ENCODE measurements at regions not wholly inside any gene's neighbourhood (a gene's known extent, or its start where the extent isn't known, plus 50 kb on each side); places are given as distances from the start of the nearest gene placed in this dataset.

DNA sequence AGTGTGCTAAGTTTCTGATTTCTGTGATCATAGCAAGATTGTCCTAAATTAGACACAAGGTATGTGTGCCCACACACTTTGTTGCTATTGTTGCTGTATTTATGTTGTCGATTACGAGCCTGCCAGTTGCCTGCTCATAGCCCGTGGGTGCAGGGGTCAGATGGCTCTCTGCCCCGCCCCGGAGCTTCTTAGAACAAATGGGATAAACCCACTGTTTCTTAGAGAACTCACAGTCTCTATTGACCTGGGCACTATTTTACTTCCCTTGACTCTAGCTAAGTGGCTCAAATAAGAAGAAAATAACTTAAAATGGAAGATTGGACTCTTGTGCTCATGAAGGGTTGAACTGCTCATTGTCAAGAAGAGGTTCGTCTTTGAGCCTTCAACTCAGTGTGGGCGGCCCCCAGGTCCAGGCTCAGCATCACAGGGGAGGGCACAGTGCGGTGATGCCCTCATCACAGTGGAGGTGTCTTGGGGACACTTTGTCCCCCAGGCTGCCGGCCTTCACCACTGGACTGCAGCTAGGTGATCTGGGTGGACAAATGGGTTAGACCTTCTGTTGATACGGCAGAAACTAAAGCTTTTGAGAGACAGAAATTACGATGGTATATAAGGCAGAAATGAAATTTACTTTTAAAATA lies 155.5 kb downstream of the TENT4A start:
- WGBS, 2 experiments (ENCODE audit: extremely low coverage in 1 of 2, insufficient coverage in 1 of 2, insufficient read length in 1 of 2, insufficient replicate concordance in 2 of 2, low coverage in 1 of 2, low lambda C conversion rate in 2 of 2, missing lambda C conversion rate in 1 of 2), result 84% methylated on average over 11 of the region's 11 CpGs; no CpG with 5 or more reads in 1 of the 2 experiments
- TF ChIP-seq NANOG (IDR thresholded peaks at IDR 0.05; ENCODE audit: insufficient read depth, low read depth, low read length, poor library complexity, severe bottlenecking) (no peak), SIX5 (IDR thresholded peaks at IDR 0.05; ENCODE audit: low read depth, low read length) (no peak), KDM5A (IDR thresholded peaks at IDR 0.05; ENCODE audit: low read length) (no peak), EGR1 (IDR thresholded peaks at IDR 0.05; ENCODE audit: borderline replicate concordance, low read depth, low read length) (no peak), TBP (IDR thresholded peaks at IDR 0.05; ENCODE audit: low read depth, low read length) (no peak), SP4 (IDR thresholded peaks at IDR 0.05; ENCODE audit: low read length) (no peak), ZNF274 (IDR thresholded peaks at IDR 0.05; ENCODE audit: borderline replicate concordance, extremely low read depth, low read length) (no peak), HDAC2 (IDR thresholded peaks at IDR 0.05; ENCODE audit: borderline replicate concordance in 1 of 2, low read depth in 2 of 2, low read length in 2 of 2) (no peak), GTF2F1 (IDR thresholded peaks at IDR 0.05; ENCODE audit: borderline replicate concordance, low read depth, low read length) (no peak), KDM1A (IDR thresholded peaks at IDR 0.05; ENCODE audit: borderline replicate concordance, low read length) (no peak)
- POLR2A ChIA-PET (ENCODE audit: partially characterized antibody), result no interaction called here

More for the DNA sequence above, 155.5 kb downstream of the TENT4A start:
- CTCF ChIA-PET (ENCODE audit: partially characterized antibody), result interaction anchor here (0.6 kb wide), 2 partner anchors 37 to 796 kb away, joined by 3 read pairs; no protein-coding TSS in a partner anchor
- H3K79me2 ChIP-seq (ENCODE audit: control insufficient read depth in 1 of 2, insufficient read depth in 2 of 2, low read length in 2 of 2), result no peaks in the 10 kb centered on the region
- no peak overlapping the region for H2BK20ac ChIP-seq (ENCODE audit: low read length)
- no peak overlapping the region for H2AK5ac ChIP-seq (ENCODE audit: low read depth, low read length)
- H2BK15ac ChIP-seq (ENCODE audit: low read length), result no peak overlapping the region
- no peak overlapping the region for H3K9ac ChIP-seq (replicated peaks in 1 of 4; ENCODE audit: extremely low read depth in 1 of 4, low read depth in 3 of 4, low read length in 3 of 4)
- no peaks in the 10 kb centered on the region for H3K79me1 ChIP-seq (ENCODE audit: low read depth, low read length)
- no peak overlapping the region for H2BK5ac ChIP-seq (ENCODE audit: low read depth, low read length)
- H2BK120ac ChIP-seq (replicated peaks; ENCODE audit: low read depth, low read length), result no peak overlapping the region
- H3K14ac ChIP-seq (ENCODE audit: insufficient read length), result no peak overlapping the region
- no peak overlapping the region for H2BK12ac ChIP-seq (ENCODE audit: low read depth, low read length)
- peaks cover 11 to 16% of the 10 kb centered on the region in 2 experiments; a peak in 2 of 4 replicates for H3K9me3 ChIP-seq (ENCODE audit: insufficient read depth in 2 of 2, low read depth in 1 of 2, low read length in 1 of 2)
- no peak overlapping the region for H3K4me2 ChIP-seq (ENCODE audit: insufficient read depth in 1 of 2, low read depth in 2 of 2, low read length in 2 of 2)
- H4K5ac ChIP-seq (ENCODE audit: insufficient read length, low read depth, low read length), result no peak overlapping the region
- no peak overlapping the region for H3K23ac ChIP-seq (ENCODE audit: insufficient read length)
- no peak for DNase-seq (ENCODE audit: low read depth in 1 of 2, low spot score in 2 of 2)
- H3K36me3 ChIP-seq (ENCODE audit: control insufficient read depth in 2 of 4, insufficient read depth in 4 of 4, low read length in 3 of 4), result no peaks in the 10 kb centered on the region; a peak in 1 of 8 replicates
- H3K18ac ChIP-seq (ENCODE audit: extremely low read depth, low read length), result no peak overlapping the region
- H3K56ac ChIP-seq (replicated peaks; ENCODE audit: insufficient read length, low read depth, low read length), result no peak overlapping the region
- no peaks in the 10 kb centered on the region for H3K4me1 ChIP-seq (replicated peaks in 1 of 4; ENCODE audit: control insufficient read depth in 3 of 4, insufficient read depth in 4 of 4, low read length in 3 of 4)
- no peak overlapping the region for H3K4ac ChIP-seq (replicated peaks; ENCODE audit: insufficient read length, low read depth, low read length)
- no peak overlapping the region for H3K4me3 ChIP-seq (ENCODE audit: extremely low read depth in 1 of 4, insufficient read depth in 2 of 4, low read depth in 3 of 4, low read length in 4 of 4)
- no peak overlapping the region for H4K91ac ChIP-seq (replicated peaks; ENCODE audit: insufficient read length, low read length)
- peaks cover 3% of the 10 kb centered on the region; the same call in 1 of the 2 replicates for H3K23me2 ChIP-seq (ENCODE audit: low read depth, low read length)
- peaks cover 0 to 3% of the 10 kb centered on the region in 2 experiments for H4K20me1 ChIP-seq (replicated peaks in 1 of 2; ENCODE audit: control insufficient read depth in 1 of 2, insufficient read depth in 2 of 2, low read length in 2 of 2)
- H2AFZ ChIP-seq (ENCODE audit: low read length), result no peak overlapping the region
- H4K8ac ChIP-seq (ENCODE audit: extremely low read depth, insufficient read depth, low read length), result no peak overlapping the region
- no peaks in the 10 kb centered on the region for H3K27me3 ChIP-seq (replicated peaks in 1 of 4; ENCODE audit: control insufficient read depth in 3 of 4, extremely low read depth in 1 of 4, insufficient read depth in 3 of 4, low read length in 3 of 4)
- no peak overlapping the region for H3K27ac ChIP-seq (ENCODE audit: low read depth, low read length)
- FAIRE-seq, result no peak

Measured in H1 (cell line).